ENCODE measurements at regions not wholly inside any gene's neighbourhood (a gene's known extent, or its start where the extent isn't known, plus 50 kb on each side); places are given as distances from the start of the nearest gene placed in this dataset.

DNA sequence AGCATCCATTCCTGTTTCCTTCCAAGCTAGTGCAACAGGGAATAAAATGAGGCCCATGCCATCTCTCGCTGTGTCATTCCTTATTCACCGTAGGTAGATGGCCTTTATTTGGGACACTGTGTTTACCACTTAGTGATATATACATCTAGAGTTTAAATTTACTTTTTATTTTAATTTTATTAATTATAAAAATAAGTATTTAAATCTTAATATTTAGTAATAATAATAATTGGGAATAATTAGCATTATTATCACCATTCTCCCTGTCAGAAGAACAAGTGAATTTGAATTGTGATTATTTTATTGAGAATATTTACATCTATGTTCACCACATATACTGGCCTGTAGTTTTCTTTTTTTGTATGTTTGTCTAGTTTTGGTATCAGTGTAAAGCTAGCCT lies 692.9 kb upstream of the KIF2B start:
- no peak overlapping the region for H3K4me3 ChIP-seq (ENCODE audit: low read depth, low read length)
- no peak for DNase-seq (ENCODE audit: low read depth)
- TF ChIP-seq, protein P1, sequence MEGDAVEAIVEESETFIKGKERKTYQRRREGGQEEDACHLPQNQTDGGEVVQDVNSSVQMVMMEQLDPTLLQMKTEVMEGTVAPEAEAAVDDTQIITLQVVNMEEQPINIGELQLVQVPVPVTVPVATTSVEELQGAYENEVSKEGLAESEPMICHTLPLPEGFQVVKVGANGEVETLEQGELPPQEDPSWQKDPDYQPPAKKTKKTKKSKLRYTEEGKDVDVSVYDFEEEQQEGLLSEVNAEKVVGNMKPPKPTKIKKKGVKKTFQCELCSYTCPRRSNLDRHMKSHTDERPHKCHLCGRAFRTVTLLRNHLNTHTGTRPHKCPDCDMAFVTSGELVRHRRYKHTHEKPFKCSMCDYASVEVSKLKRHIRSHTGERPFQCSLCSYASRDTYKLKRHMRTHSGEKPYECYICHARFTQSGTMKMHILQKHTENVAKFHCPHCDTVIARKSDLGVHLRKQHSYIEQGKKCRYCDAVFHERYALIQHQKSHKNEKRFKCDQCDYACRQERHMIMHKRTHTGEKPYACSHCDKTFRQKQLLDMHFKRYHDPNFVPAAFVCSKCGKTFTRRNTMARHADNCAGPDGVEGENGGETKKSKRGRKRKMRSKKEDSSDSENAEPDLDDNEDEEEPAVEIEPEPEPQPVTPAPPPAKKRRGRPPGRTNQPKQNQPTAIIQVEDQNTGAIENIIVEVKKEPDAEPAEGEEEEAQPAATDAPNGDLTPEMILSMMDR (conservative IDR thresholded peaks at IDR 0.05; ENCODE audit: low read depth, low read length) = no peak

DNA sequence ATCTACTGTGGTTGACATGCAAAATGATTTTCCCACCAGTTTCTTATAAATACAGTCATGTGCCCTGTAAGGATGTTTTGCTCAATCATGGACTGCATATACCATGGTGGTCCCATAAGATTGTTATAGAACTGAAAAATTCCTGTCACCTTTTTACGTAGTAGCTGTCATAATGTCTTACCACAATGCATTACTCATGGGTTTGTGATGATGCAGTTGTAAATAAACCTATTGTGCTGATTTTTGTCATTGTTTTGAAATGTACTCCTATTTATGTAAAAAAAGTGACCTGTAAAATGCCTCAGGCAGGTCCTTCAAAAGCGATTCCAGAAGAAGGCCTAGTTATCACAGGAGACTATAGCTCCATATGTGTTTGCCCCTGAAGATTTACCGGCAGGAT lies 695.4 kb upstream of the KIF2B start:
- no peak overlapping the region for H3K4me3 ChIP-seq (ENCODE audit: low read depth, low read length)
- no peak for DNase-seq (ENCODE audit: low read depth)
- TF ChIP-seq, protein P1 (conservative IDR thresholded peaks at IDR 0.05; ENCODE audit: low read depth, low read length) = no peak

DNA sequence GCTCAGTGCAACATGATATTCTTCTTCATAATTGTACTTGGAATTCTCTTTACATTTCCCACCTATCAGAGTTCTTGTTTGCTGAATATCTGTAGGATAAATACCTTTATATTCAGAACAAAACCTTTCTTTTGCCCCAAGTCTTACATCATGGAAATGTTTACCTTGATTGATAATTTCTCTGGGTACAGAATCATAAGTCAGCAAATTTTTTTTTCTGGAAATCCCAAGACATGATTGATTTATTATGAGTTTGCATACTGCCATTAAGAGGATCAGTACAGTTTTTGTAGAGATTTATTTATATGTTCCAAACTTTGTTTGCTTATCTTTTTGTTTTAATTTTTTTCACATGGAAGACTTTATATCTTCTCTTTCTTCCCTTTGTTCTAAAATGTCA lies 699.8 kb upstream of the KIF2B start:
- no peak for DNase-seq (ENCODE audit: low read depth)
- TF ChIP-seq, protein P1 (conservative IDR thresholded peaks at IDR 0.05; ENCODE audit: low read depth, low read length) = no peak
- no peak overlapping the region for H3K4me3 ChIP-seq (ENCODE audit: low read depth, low read length)

DNA sequence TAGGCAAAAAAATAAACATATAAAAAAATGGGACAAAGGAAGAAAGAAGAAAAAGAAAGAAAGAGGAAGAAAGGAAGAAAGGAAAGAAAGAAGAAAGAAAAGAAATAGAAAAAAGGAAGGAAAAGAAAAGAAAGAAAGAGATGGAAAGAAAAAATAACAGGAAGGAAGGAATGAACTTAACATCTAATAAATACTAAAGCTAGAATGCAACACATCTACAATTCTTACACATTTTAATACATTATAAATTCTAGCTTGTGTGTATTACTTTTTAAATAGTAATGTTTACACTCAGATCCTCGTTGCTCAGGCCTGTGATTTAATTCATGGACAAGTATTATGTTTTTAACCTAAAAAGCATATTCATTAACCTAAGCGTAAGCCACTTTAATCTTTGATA lies 703.0 kb upstream of the KIF2B start:
- TF ChIP-seq, protein P1 (conservative IDR thresholded peaks at IDR 0.05; ENCODE audit: low read depth, low read length) = no peak
- no peak for DNase-seq (ENCODE audit: low read depth)
- H3K4me3 ChIP-seq (ENCODE audit: low read depth, low read length) = no peak overlapping the region

DNA sequence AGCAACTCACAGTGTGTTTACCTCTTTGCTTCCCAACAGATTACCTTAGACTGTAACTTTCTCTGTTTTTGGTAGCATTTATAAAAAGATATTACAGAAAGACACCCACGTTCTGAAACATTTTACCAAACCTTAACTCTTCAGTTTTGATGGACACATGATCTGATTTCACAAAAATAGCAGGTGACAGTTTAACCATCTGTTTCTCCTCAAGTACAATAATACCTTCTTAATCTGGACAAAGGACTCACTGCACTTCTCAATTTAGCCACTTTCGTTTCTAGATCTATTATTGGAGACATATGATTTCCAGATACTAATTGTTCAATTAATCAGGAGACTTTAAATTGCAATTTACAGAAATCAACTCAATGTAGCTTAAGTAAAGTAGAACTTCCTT lies 703.8 kb upstream of the KIF2B start:
- H3K4me3 ChIP-seq (ENCODE audit: low read depth, low read length) = no peak overlapping the region
- no peak for DNase-seq (ENCODE audit: low read depth)
- TF ChIP-seq, protein P1 (conservative IDR thresholded peaks at IDR 0.05; ENCODE audit: low read depth, low read length) = no peak

DNA sequence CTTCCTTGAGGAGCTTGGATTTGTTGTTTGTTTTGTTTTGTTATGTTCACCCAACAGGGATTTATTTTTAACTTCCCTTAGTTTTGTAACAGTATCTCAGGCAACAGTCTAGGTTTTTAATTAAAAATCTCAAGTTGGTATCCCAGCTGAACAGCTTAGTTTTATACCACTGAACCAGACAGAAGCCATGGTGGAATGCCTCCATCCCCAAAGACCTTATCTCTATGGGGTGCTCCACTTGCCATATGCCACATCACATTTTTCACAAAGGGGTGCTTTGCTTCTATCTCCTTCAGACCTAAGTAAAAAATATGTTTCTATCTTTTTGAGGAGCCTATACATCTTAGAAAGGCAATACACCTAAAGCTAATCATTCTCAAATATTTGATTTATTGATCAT lies 715.8 kb upstream of the KIF2B start:
- H3K4me3 ChIP-seq (ENCODE audit: low read depth, low read length) = no peak overlapping the region
- no peak for DNase-seq (ENCODE audit: low read depth)
- TF ChIP-seq, protein P1 (conservative IDR thresholded peaks at IDR 0.05; ENCODE audit: low read depth, low read length) = no peak

DNA sequence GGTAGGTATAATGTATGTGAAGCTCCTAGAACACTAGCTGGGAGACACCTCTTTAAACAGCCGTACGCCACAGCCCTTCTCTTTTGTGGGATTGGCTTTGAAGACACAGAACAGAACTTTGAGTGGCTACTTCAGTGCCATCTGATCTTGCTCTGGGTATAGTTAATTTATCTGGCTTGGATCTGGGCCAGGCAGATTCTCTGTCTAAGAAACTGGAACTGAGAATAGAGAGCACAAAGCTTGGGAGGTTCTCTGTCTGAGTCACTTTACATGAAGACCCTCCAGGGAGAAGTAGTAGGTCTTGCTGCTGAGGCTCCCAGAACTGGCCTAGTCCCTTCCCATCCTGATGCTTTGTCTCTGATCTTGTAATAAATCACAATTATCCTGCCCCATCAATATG lies 721.0 kb upstream of the KIF2B start:
- no peak overlapping the region for H3K4me3 ChIP-seq (ENCODE audit: low read depth, low read length)
- TF ChIP-seq, protein P1 (conservative IDR thresholded peaks at IDR 0.05; ENCODE audit: low read depth, low read length) = no peak
- no peak for DNase-seq (ENCODE audit: low read depth)
